Skeletal muscle tissue (tissue), 3 donors: ENCODE measurements at regions not wholly inside any gene's neighbourhood (a gene's known extent, or its start where the extent isn't known, plus 50 kb on each side); places are given as distances from the start of the nearest gene placed in this dataset.
A peak's percentile ranks its signal among the peaks of the same experiment; 100 is the strongest.

Source experiments
- H3K27ac ChIP-seq: one replicate; pipeline ENCODE4 v1.7.0; 2013; ENCODE audit warnings: mild to moderate bottlenecking, low read depth, low read length, inconsistent platforms
- H3K27me3 ChIP-seq, 3 donors: one replicate each; pipeline ENCODE4 v1.7.0; 2013; ENCODE audit warnings: low read length in 3 of 3; ENCODE audit not compliant: control insufficient read depth in 3 of 3, insufficient read depth in 3 of 3
- H3K36me3 ChIP-seq, 3 donors: one replicate each; pipeline ENCODE4 v1.7.0; 2013; ENCODE audit warnings: low read length in 3 of 3; ENCODE audit not compliant: control insufficient read depth in 3 of 3, insufficient read depth in 3 of 3
- H3K4me1 ChIP-seq, 3 donors: one replicate each; pipeline ENCODE4 v1.7.0; 2013; ENCODE audit warnings: low read length in 3 of 3, mild to moderate bottlenecking in 3 of 3; ENCODE audit not compliant: control insufficient read depth in 3 of 3, insufficient read depth in 3 of 3
- H3K4me3 ChIP-seq, 3 donors: one replicate each; pipeline ENCODE4 v1.7.0; 2013; ENCODE audit warnings: low read length in 3 of 3
- H3K9ac ChIP-seq, 3 donors: one replicate each; pipeline ENCODE4 v1.7.0; 2013; ENCODE audit warnings: low read length in 3 of 3, mild to moderate bottlenecking in 3 of 3, moderate library complexity in 2 of 3, low read depth in 1 of 3
- H3K9me3 ChIP-seq, 3 donors: one replicate each; pipeline ENCODE4 v1.7.0; 2013; ENCODE audit warnings: low read length in 3 of 3; ENCODE audit not compliant: control insufficient read depth in 3 of 3
- donor health status: Osteomylitis.

- no peak overlapping the region for H3K9ac ChIP-seq
- no peaks in the 10 kb centered on the region for H3K9me3 ChIP-seq
- no peak overlapping the region for H3K4me3 ChIP-seq
- peaks cover 10 to 16% (median 10%) of the 10 kb centered on the region in 3 donors for H3K4me1 ChIP-seq
- H3K27me3 ChIP-seq: no peaks in the 10 kb centered on the region
- no peak overlapping the region for H3K27ac ChIP-seq
- no peaks in the 10 kb centered on the region for H3K36me3 ChIP-seq
Observed at GRCh38 chr12:42756841-42757623, 167.5 kb upstream of the PRICKLE1 start.

GRCh38 chr12:42750356-42750755 is 160.8 kb upstream of the PRICKLE1 start:
- peaks cover 4 to 6% (median 4%) of the 10 kb centered on the region in 3 donors for H3K9me3 ChIP-seq
- no peaks in the 10 kb centered on the region for H3K4me1 ChIP-seq
- no peaks in the 10 kb centered on the region for H3K27me3 ChIP-seq
- peaks cover 0 to 4% (median 0%) of the 10 kb centered on the region in 3 donors for H3K36me3 ChIP-seq
- no peak overlapping the region for H3K9ac ChIP-seq
- H3K4me3 ChIP-seq: no peak overlapping the region
- H3K27ac ChIP-seq: no peak overlapping the region

GRCh38 chr12:42749239-42749638 is 159.7 kb upstream of the PRICKLE1 start:
- H3K36me3 ChIP-seq: peaks cover 0 to 4% (median 0%) of the 10 kb centered on the region in 3 donors
- H3K9me3 ChIP-seq: peaks cover 4 to 6% (median 4%) of the 10 kb centered on the region in 3 donors
- H3K4me1 ChIP-seq: peaks cover 3 to 10% (median 8%) of the 10 kb centered on the region in 3 donors
- H3K27me3 ChIP-seq: no peaks in the 10 kb centered on the region
- H3K27ac ChIP-seq: no peak overlapping the region
- no peak overlapping the region for H3K9ac ChIP-seq
- no peak overlapping the region for H3K4me3 ChIP-seq

GRCh38 chr12:42744539-42745182 is 155.1 kb upstream of the PRICKLE1 start:
- H3K27me3 ChIP-seq: no peaks in the 10 kb centered on the region
- H3K4me3 ChIP-seq: no peak overlapping the region
- H3K36me3 ChIP-seq: peaks cover 0 to 4% (median 0%) of the 10 kb centered on the region in 3 donors
- H3K27ac ChIP-seq: peak overlapping the region; percentile 87
- H3K9ac ChIP-seq: no peak overlapping the region
- H3K9me3 ChIP-seq: peaks cover 4 to 6% (median 4%) of the 10 kb centered on the region in 3 donors
- peaks cover 31 to 41% (median 32%) of the 10 kb centered on the region in 3 donors for H3K4me1 ChIP-seq

- Histone ChIP-seq H3K27me3 (no peaks in the 10 kb centered on the region), H3K4me1 (peaks cover 32 to 43% (median 32%) of the 10 kb centered on the region in 3 donors), H3K4me3 (peak overlapping the region in 2 of 3 donors; percentile 9 to 22), H3K36me3 (peaks cover 0 to 4% (median 0%) of the 10 kb centered on the region in 3 donors), H3K9me3 (peaks cover 4 to 6% (median 4%) of the 10 kb centered on the region in 3 donors), H3K27ac (peak overlapping the region; percentile 87), H3K9ac (peak overlapping the region in 2 of 3 donors; percentile 36 to 47)
Observed at GRCh38 chr12:42742716-42743115, 153.2 kb upstream of the PRICKLE1 start.

- peak overlapping the region in 2 of 3 donors; percentile 36 to 47 for H3K9ac ChIP-seq
- peak overlapping the region in 1 of 3 donors; percentile 22 for H3K4me3 ChIP-seq
- peak overlapping the region; percentile 87 for H3K27ac ChIP-seq
- peaks cover 32 to 46% (median 34%) of the 10 kb centered on the region in 3 donors for H3K4me1 ChIP-seq
- H3K36me3 ChIP-seq: peaks cover 0 to 4% (median 0%) of the 10 kb centered on the region in 3 donors
- H3K9me3 ChIP-seq: peaks cover 4 to 6% (median 4%) of the 10 kb centered on the region in 3 donors
- H3K27me3 ChIP-seq: no peaks in the 10 kb centered on the region
Observed at GRCh38 chr12:42741771-42742510, 152.4 kb upstream of the PRICKLE1 start.

- Histone ChIP-seq H3K9me3 (peaks cover 0 to under 1% (median 0%) of the 10 kb centered on the region in 3 donors), H3K36me3 (peaks cover 0 to 2% (median 0%) of the 10 kb centered on the region in 3 donors), H3K9ac (no peak overlapping the region), H3K4me1 (peaks cover 37 to 55% (median 38%) of the 10 kb centered on the region in 3 donors), H3K27ac (peak overlapping the region; percentile 3), H3K4me3 (no peak overlapping the region), H3K27me3 (no peaks in the 10 kb centered on the region)
Observed at GRCh38 chr12:42741091-42741490, 151.5 kb upstream of the PRICKLE1 start.

GRCh38 chr12:42737398-42737797 is 147.9 kb upstream of the PRICKLE1 start:
- H3K27ac ChIP-seq: no peak overlapping the region
- H3K9me3 ChIP-seq: no peaks in the 10 kb centered on the region
- H3K36me3 ChIP-seq: no peaks in the 10 kb centered on the region
- no peaks in the 10 kb centered on the region for H3K27me3 ChIP-seq
- H3K9ac ChIP-seq: no peak overlapping the region
- H3K4me1 ChIP-seq: peaks cover 31 to 52% (median 37%) of the 10 kb centered on the region in 3 donors
- no peak overlapping the region for H3K4me3 ChIP-seq

- H3K9ac ChIP-seq: peak overlapping the region in 2 of 3 donors; percentile 2 to 61
Observed at GRCh38 chr12:42735861-42736361, 146.4 kb upstream of the PRICKLE1 start.

More at GRCh38 chr12:42735861-42736361, 146.4 kb upstream of the PRICKLE1 start:
- Histone ChIP-seq H3K27ac (peak overlapping the region; percentile 78), H3K4me1 (peaks cover 25 to 45% (median 28%) of the 10 kb centered on the region in 3 donors), H3K4me3 (peak overlapping the region in 1 of 3 donors; percentile 28), H3K9me3 (no peaks in the 10 kb centered on the region), H3K27me3 (no peaks in the 10 kb centered on the region), H3K36me3 (no peaks in the 10 kb centered on the region)
